ENCODE measurements at regions not wholly inside any gene's neighbourhood (a gene's known extent, or its start where the extent isn't known, plus 50 kb on each side); places are given as distances from the start of the nearest gene placed in this dataset.
"Not testable (repeated sequence)": the region's sequence is repeated elsewhere in the genome, so short reads cannot be mapped to it uniquely, and the experiment has no call there.

GRCh38 chr12:19726122-19726521, 286.8 kb downstream of the AEBP2 start:
- DNase-seq = no peak

GRCh38 chr12:19726592-19726991, 287.3 kb downstream of the AEBP2 start:
- DNase-seq = no peak

GRCh38 chr12:19737019-19737418, 297.7 kb downstream of the AEBP2 start:
- DNase-seq = no peak

GRCh38 chr12:19739195-19739776, 300.0 kb downstream of the AEBP2 start:
- peak; percentile 89 for DNase-seq

GRCh38 chr12:19740472-19741131, 301.3 kb downstream of the AEBP2 start:
- no peak for DNase-seq

- no peak for DNase-seq
Measured at GRCh38 chr12:19741132-19741489, 301.8 kb downstream of the AEBP2 start.

GRCh38 chr12:19744705-19745218, 305.5 kb downstream of the AEBP2 start:
- peak; percentile 49 for DNase-seq

GRCh38 chr12:19746471-19746870, 307.2 kb downstream of the AEBP2 start:
- no peak for DNase-seq

GRCh38 chr12:19749906-19750574, 310.7 kb downstream of the AEBP2 start:
- DNase-seq = no peak

GRCh38 chr12:19751078-19751477, 311.8 kb downstream of the AEBP2 start:
- DNase-seq = no peak

- no peak for DNase-seq
Measured at GRCh38 chr12:19752712-19753111, 313.4 kb downstream of the AEBP2 start.

GRCh38 chr12:19755136-19755535, 315.8 kb downstream of the AEBP2 start:
- DNase-seq = no peak

GRCh38 chr12:19757317-19757877, 318.1 kb downstream of the AEBP2 start:
- DNase-seq = peak; percentile 83

GRCh38 chr12:19759227-19759626, 319.9 kb downstream of the AEBP2 start:
- peak; percentile 10 for DNase-seq

GRCh38 chr12:19760611-19761010, 321.3 kb downstream of the AEBP2 start:
- DNase-seq = no peak

- no peak for DNase-seq
Measured at GRCh38 chr12:19761463-19761862, 322.2 kb downstream of the AEBP2 start.

GRCh38 chr12:19763488-19763887, 324.2 kb downstream of the AEBP2 start:
- no peak for DNase-seq

- DNase-seq = no peak
Measured at GRCh38 chr12:19764408-19764807, 325.1 kb downstream of the AEBP2 start.

- no peak for DNase-seq
Measured at GRCh38 chr12:19771858-19772257, 332.6 kb downstream of the AEBP2 start.

- no peak for DNase-seq
Measured at GRCh38 chr12:19772776-19773175, 333.5 kb downstream of the AEBP2 start.

- no peak for DNase-seq
Measured at GRCh38 chr12:19775241-19775640, 335.9 kb downstream of the AEBP2 start.

GRCh38 chr12:19775976-19776375, 336.7 kb downstream of the AEBP2 start:
- not testable (repeated sequence) for DNase-seq

- no peak for DNase-seq
Measured at GRCh38 chr12:19778172-19778571, 338.9 kb downstream of the AEBP2 start.

GRCh38 chr12:19778797-19779196, 339.5 kb downstream of the AEBP2 start:
- DNase-seq = no peak

All from DMS53 (cell line).